Activated naive CD4-positive, alpha-beta T cell treated with anti-CD3 and anti-CD28 coated beads for 36 hours (primary cell): ENCODE measurements at regions not wholly inside any gene's neighbourhood (a gene's known extent, or its start where the extent isn't known, plus 50 kb on each side); places are given as distances from the start of the nearest gene placed in this dataset.

Source experiments
- CTCF ChIA-PET: fragments of 350-600 bp; sonication (Branson Sonifier 250); formaldehyde crosslinking; loops from one replicate; lab custom pipeline; 2021; ENCODE audit warnings: antibody characterized with exemption; lab: Charles Lee
- DNase-seq: peaks from one replicate; pipeline ENCODE4 v3.0.0-alpha.2; 2020
- H3K27ac Mint-ChIP-seq: one replicate; pipeline ENCODE4 v1.8.0; 2021; ENCODE audit warnings: mild to moderate bottlenecking, mixed read lengths
- H3K27me3 Mint-ChIP-seq: one replicate; pipeline ENCODE4 v1.8.0; 2021; ENCODE audit warnings: low read depth, mixed read lengths
- H3K36me3 Mint-ChIP-seq: one replicate; pipeline ENCODE4 v1.8.0; 2021; ENCODE audit warnings: low read depth, mixed read lengths
- H3K4me1 Mint-ChIP-seq: one replicate; pipeline ENCODE4 v1.8.0; 2021; ENCODE audit warnings: low read depth, mixed read lengths
- H3K4me3 Mint-ChIP-seq: one replicate; pipeline ENCODE4 v1.8.0; 2021; ENCODE audit warnings: mild to moderate bottlenecking, moderate library complexity, mixed read lengths
- H3K9me3 Mint-ChIP-seq: one replicate; pipeline ENCODE4 v1.8.0; 2021; ENCODE audit warnings: mixed read lengths
- intact Hi-C: fragments of 100-400 bp; cut with micrococcal nuclease; formaldehyde crosslinking; loops from one replicate; pipeline ENCODE4 v1.15.1; 2023

DNA sequence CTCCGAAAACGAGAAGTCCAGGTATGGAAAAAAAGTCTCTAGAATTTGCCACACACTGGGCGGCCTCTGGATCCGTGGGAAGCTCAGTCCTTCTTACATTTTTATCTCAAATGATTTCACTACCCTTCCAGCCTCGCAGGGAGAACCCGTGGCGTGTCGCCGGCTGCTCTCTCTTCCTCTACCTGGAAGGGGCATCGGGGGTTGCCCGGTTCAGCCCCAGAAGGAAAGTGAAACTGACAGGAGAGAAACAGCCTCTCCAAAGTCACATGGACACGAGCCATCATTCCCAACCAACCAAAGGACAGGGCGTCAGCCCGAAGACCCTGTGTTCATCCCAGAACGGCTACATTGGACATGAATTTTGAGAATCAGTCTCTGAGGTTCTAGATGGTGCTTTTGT, 182.5 kb downstream of the ADSS2 start:
- no peak for DNase-seq
- Mint-ChIP-seq H3K27me3 (no peaks in the 10 kb centered on the region), H3K27ac (no peak overlapping the region), H3K4me1 (no peaks in the 10 kb centered on the region), H3K4me3 (no peak overlapping the region), H3K9me3 (peaks cover 9% of the 10 kb centered on the region), H3K36me3 (no peaks in the 10 kb centered on the region)
- CTCF ChIA-PET: interaction anchor here (0.6 kb wide), 2 partner anchors 107 to 549 kb away, joined by 4 to 6 read pairs; no protein-coding TSS in a partner anchor
- intact Hi-C loops: no loop called here

DNA sequence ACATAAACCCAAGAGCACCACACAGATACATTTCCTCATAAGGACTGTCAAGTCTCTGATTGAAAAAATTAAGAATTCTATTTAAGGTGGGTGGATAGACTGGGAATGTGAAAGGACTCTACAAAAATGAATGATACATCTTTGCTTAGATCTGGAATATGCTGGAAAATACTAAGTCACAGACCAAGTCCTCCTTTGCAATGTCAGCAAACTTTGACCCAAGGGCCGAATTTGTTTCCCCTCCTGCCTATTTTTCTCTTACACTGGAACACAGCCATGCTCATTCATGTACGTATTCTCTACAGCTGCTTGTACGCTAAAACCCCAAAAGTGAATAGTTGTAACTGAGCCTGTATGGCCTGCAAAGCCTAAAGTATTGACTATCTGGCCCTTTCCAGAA, 180.7 kb downstream of the ADSS2 start:
- Mint-ChIP-seq H3K36me3 (no peaks in the 10 kb centered on the region), H3K27ac (no peak overlapping the region), H3K27me3 (no peaks in the 10 kb centered on the region), H3K4me3 (no peak overlapping the region), H3K9me3 (peaks cover 9% of the 10 kb centered on the region), H3K4me1 (no peaks in the 10 kb centered on the region)
- intact Hi-C loops: loop anchor here (5.0 to 10.0 kb wide), 3 partner anchors 154 to 1806 kb away; no protein-coding TSS in a partner anchor
- no peak for DNase-seq
- CTCF ChIA-PET: interaction anchor here (0.5 to 2.0 kb wide), 6 partner anchors 10 to 926 kb away, joined by 3 to 10 read pairs (median 4); no protein-coding TSS in a partner anchor

DNA sequence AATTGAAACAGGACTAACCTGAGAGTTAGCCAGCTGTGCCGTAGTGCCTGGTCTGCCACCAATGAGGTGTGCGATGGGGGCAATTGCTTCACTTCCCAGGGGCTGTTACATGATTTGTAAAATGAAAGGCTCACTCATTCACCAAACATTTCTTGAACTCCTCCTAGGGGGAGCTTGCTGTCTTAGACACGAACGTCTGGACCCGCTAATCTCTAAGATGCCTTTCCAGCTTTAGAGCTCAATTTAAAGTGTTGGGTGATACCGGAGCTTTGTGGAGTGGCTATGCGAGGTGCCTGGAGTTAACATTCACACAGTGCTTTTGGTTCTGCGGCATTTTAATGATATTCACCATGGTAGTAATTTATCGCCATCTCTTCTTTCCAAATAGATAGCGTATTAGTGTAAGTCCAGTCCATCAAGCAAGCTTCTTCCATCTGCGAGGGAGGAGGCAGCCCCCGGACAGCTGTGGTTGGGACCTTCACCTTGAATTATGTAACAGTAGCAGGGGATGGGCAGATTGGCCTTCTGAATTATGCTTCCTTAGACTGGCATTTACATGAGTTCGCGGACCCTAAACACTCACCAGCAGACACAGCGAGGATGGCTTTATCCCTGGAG, 179.9 kb downstream of the ADSS2 start:
- Mint-ChIP-seq H3K4me1 (no peaks in the 10 kb centered on the region), H3K27me3 (no peaks in the 10 kb centered on the region), H3K4me3 (no peak overlapping the region), H3K9me3 (peaks cover 9% of the 10 kb centered on the region), H3K36me3 (no peaks in the 10 kb centered on the region), H3K27ac (no peak overlapping the region)
- CTCF ChIA-PET: interaction anchor here (0.9 to 3.1 kb wide), 6 partner anchors 11 to 929 kb away, joined by 3 to 13 read pairs (median 6); no protein-coding TSS in a partner anchor
- DNase-seq: no peak
- intact Hi-C loops: loop anchor here (2.0 to 10.0 kb wide), 4 partner anchors 154 to 1807 kb away; no protein-coding TSS in a partner anchor

DNA sequence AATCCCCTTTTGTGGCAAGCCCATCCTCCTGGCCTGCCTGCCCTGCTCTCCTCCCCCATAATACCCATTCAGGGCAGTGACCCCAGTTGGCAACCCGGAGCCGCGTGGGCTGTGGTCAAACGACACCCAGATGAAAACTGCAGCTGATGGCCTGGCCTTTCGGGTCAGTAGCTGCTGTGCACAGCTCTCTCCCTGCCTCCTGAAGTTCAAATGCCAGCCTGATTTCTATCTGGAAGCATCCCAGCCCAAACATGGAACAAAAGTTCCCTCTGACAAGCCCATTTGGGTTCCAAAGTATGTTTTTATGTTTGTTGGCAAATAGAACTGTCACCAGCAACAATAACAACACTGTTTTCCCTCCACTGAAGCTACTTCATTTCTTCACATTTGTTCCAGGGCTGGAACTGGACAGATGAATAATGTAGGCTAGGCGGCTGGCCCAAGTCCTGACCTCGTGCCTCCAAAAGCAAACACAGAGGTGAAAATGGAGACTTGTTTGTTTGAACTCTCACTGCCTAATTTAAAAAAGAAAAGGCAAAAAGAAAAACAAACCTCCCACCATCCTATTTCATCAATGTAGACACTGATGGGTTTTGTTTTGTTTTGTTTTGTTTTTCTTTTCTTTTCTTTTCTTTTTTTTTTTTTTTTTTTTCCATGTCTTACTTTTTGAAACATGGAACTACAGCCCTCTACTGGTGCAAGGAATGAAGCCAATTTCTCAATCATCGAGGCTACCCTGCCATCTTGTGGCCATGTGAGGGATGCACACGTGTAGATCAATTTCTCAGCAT, 179.0 kb downstream of the ADSS2 start:
- intact Hi-C loops: loop anchor here (1.0 to 10.0 kb wide), 10 partner anchors 27 to 1808 kb away; no protein-coding TSS in a partner anchor
- H3K27me3 Mint-ChIP-seq: no peaks in the 10 kb centered on the region
- DNase-seq: peak; percentile 84
- peaks cover 9% of the 10 kb centered on the region for H3K9me3 Mint-ChIP-seq
- H3K4me1 Mint-ChIP-seq: no peaks in the 10 kb centered on the region
- H3K36me3 Mint-ChIP-seq: no peaks in the 10 kb centered on the region
- no peak overlapping the region for H3K27ac Mint-ChIP-seq
- CTCF ChIA-PET: interaction anchor here (0.7 to 3.1 kb wide), 9 partner anchors 11 to 929 kb away, joined by 3 to 13 read pairs (median 3); no protein-coding TSS in a partner anchor
- no peak overlapping the region for H3K4me3 Mint-ChIP-seq

DNA sequence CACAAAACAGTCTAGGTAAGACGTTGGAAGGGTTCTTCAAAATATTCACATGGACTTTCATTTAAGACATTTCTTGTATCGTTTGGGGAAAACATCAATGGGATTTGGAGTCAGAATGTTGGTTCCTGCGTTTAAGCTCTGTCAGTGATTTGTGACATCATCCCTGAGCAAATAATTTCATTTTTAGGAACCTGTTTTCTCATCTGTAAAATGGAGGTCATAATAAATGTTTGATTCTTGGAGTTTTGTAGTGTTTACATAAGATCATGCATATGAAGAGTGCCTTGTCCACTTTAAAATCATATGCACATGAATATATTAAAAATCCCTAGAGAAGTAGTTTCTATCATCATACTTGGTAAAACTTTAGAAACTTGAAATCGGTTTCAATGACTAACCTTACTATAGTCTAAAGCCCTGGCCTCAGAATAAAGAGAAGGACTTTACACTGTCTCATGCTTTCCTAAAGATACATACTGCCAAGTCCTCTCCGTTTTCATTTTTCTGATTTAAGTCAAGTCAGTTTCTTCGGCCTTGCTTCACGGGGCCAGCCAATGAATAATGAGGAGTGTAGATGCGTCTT, 178.4 kb downstream of the ADSS2 start:
- no peaks in the 10 kb centered on the region for H3K36me3 Mint-ChIP-seq
- DNase-seq: no peak
- H3K27ac Mint-ChIP-seq: no peak overlapping the region
- peaks cover 9% of the 10 kb centered on the region for H3K9me3 Mint-ChIP-seq
- H3K4me1 Mint-ChIP-seq: no peaks in the 10 kb centered on the region
- no peaks in the 10 kb centered on the region for H3K27me3 Mint-ChIP-seq
- intact Hi-C loops: loop anchor here (1.0 to 10.0 kb wide), 10 partner anchors 26 to 1809 kb away; no protein-coding TSS in a partner anchor
- H3K4me3 Mint-ChIP-seq: no peak overlapping the region
- CTCF ChIA-PET: interaction anchor here (0.7 to 3.1 kb wide), 7 partner anchors 17 to 930 kb away, joined by 3 to 13 read pairs (median 3); no protein-coding TSS in a partner anchor

DNA sequence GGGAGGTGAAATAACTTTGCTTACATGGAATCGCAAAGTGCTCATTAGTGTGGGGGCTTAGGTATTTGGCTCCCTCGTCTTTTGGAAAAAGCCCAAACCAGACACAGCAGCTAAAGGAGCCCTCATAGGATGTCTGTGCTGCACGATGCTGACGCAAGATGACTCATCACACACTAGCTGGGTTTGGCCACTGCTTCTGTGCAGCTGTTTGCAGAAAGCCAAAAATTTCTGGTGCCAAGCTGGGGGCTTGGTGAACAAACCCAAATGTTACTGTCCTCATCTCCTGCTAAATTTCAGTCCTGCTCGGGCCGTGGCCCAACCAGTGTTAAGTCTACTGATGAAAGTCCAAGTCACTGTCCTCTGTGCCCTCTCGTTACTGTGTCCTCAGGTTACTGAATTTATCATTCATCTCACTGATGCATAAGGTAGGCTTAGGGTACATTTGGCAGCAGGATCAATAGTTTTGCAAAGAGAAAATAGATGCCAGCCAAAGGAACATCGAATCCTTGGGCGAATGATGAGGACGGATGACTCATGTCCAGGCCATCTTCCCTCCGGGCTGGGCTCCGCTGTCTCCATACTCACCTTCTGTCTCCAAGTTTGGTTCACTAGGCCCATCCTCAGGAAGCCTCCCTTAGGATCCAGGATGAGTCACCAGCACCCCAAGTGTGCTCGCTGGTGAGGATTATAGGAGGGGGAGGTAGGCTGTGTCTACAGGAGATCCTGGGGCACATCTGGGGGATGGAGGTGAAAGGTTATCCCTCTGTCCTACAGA, 177.7 kb downstream of the ADSS2 start:
- DNase-seq: no peak
- CTCF ChIA-PET: interaction anchor here (1.1 to 3.1 kb wide), 2 partner anchors 25 to 931 kb away, joined by 5 to 13 read pairs; no protein-coding TSS in a partner anchor
- Mint-ChIP-seq H3K27me3 (no peaks in the 10 kb centered on the region), H3K9me3 (peaks cover 11% of the 10 kb centered on the region), H3K4me1 (no peaks in the 10 kb centered on the region), H3K36me3 (no peaks in the 10 kb centered on the region), H3K4me3 (no peak overlapping the region), H3K27ac (no peak overlapping the region)
- intact Hi-C loops: loop anchor here (1.0 to 10.0 kb wide), 10 partner anchors 25 to 1809 kb away; no protein-coding TSS in a partner anchor

DNA sequence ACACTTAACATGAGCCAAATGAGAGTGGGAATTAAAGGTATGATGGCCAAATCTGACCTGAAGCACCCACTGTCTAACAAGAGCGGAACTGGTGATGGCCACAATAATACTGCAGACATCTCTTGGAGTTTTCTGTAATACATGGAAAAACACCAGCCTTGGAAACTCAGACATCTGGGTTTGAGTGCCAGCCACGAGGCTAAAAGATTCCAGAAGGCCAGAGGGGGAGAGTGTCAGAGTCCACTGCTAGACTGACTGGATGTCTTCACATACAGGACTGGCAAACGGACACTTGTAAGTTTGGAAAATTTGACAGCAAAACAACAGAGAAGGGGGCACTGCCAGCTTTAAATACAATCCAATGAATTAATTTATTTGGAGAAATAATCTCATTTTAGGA, 175.1 kb downstream of the ADSS2 start:
- Mint-ChIP-seq H3K9me3 (peaks cover 3% of the 10 kb centered on the region), H3K4me3 (no peak overlapping the region), H3K36me3 (no peaks in the 10 kb centered on the region), H3K4me1 (no peaks in the 10 kb centered on the region), H3K27ac (no peak overlapping the region), H3K27me3 (no peaks in the 10 kb centered on the region)
- no peak for DNase-seq
- intact Hi-C loops: loop anchor here (10.0 kb wide), 2 partner anchors 862 to 1812 kb away; no protein-coding TSS in a partner anchor
- CTCF ChIA-PET: no interaction called here

DNA sequence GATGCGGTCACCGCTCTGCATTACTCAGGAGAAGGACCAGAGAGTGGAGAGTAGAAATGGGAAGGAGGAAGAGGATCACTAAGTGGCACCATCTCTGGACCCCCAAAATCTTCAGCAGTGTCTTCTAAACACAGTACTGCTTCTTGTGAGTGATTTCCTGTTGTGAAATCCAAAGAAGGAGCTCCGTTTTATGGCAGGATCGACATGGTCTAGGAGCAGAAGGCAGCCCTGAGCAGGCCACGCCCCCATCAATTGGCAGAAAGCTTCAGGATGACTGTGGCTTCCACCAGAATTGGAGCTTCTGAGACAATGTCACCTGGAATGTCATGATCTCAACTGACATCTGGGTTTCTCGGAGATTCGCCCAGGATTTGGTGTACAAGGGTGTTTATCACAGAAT, 171.5 kb downstream of the ADSS2 start:
- Mint-ChIP-seq H3K36me3 (no peaks in the 10 kb centered on the region), H3K27ac (no peak overlapping the region), H3K27me3 (no peaks in the 10 kb centered on the region), H3K4me1 (no peaks in the 10 kb centered on the region), H3K9me3 (peaks cover 3% of the 10 kb centered on the region), H3K4me3 (no peak overlapping the region)
- no peak for DNase-seq
- CTCF ChIA-PET: interaction anchor here (0.6 kb wide), 1 partner anchor 14 kb away, joined by 3 read pairs; no protein-coding TSS in a partner anchor
- intact Hi-C loops: no loop called here

DNA sequence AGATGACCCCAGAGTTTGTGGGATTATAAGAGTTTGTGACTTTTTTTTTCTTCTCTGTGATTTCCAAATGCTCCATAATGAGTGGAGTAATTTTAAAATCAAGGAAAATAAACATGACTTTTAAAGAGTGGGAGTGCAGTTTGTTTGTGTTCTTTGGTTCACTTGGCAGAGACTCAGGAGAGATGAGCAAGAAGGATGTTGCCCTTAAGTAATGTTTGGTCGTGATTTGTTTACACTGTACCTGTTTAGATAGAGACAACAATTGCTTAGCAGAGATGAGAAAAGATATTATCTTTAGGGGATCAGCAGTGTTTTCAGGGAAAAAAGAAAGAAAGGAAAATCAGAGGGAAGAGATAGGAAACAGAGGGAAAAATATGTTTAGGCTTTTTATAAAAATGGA, 170.8 kb downstream of the ADSS2 start:
- H3K27me3 Mint-ChIP-seq: no peaks in the 10 kb centered on the region
- CTCF ChIA-PET: interaction anchor here (0.6 kb wide), 1 partner anchor 14 kb away, joined by 3 read pairs; no protein-coding TSS in a partner anchor
- no peak overlapping the region for H3K27ac Mint-ChIP-seq
- intact Hi-C loops: no loop called here
- no peaks in the 10 kb centered on the region for H3K4me1 Mint-ChIP-seq
- H3K36me3 Mint-ChIP-seq: no peaks in the 10 kb centered on the region
- H3K9me3 Mint-ChIP-seq: peaks cover 3% of the 10 kb centered on the region
- DNase-seq: no peak
- no peak overlapping the region for H3K4me3 Mint-ChIP-seq

DNA sequence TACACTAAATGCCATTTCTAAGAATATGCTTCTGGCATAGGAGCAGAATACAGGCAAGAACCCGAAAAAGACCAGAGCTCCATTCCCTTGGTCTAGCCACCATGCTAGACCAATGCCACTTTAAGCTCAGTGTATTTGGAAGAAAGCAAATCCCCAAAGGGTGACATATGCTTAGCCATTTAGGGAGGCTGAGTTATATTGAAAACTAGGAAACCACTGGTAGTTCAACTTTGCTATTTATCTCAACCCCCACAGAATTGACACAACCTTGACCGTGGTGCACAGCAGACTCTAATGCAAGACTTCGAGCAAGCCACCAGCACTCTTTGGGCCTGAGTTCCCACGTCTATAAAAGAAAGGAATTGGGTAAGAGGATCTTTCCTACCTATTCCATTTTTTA, 167.9 kb downstream of the ADSS2 start:
- CTCF ChIA-PET: interaction anchor here (0.6 kb wide), 2 partner anchors 8 to 22 kb away, joined by 3 read pairs; no protein-coding TSS in a partner anchor
- Mint-ChIP-seq H3K27me3 (no peaks in the 10 kb centered on the region), H3K4me1 (no peaks in the 10 kb centered on the region), H3K36me3 (no peaks in the 10 kb centered on the region), H3K27ac (no peak overlapping the region), H3K4me3 (no peak overlapping the region), H3K9me3 (peaks cover 5% of the 10 kb centered on the region)
- intact Hi-C loops: no loop called here
- DNase-seq: no peak

DNA sequence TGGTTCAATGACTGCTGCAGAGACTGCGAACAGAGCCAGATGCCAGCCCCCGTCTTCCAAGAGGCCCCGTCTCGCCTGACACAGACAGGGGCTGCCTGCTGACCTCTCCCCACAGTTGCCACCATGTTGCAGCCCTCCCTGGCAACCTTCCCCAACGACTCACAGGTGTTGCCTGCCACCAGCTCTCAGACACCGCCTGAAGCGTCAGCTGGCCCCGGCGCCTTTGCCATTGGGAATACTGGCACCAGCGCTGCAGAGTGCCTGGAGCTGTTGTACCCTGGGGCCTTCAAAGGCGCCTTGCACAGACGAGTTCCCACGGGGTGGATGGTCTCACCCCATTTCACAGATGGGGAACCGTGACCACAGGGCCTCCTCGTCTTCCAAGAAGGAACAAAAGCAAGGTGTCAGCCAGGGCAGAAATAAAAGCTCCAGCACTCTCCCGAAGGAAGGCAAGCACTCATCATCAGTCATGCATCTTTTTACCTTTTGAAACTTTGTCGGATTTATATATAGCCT, 167.0 kb downstream of the ADSS2 start:
- CTCF ChIA-PET: interaction anchor here (0.6 kb wide), 1 partner anchor 69 kb away, joined by 4 read pairs; no protein-coding TSS in a partner anchor
- Mint-ChIP-seq H3K36me3 (no peaks in the 10 kb centered on the region), H3K4me1 (no peaks in the 10 kb centered on the region), H3K9me3 (peaks cover 4% of the 10 kb centered on the region), H3K27me3 (no peaks in the 10 kb centered on the region), H3K27ac (no peak overlapping the region), H3K4me3 (no peak overlapping the region)
- intact Hi-C loops: no loop called here
- no peak for DNase-seq
